Keratinocyte (primary cell): ENCODE measurements at regions not wholly inside any gene's neighbourhood (a gene's known extent, or its start where the extent isn't known, plus 50 kb on each side); places are given as distances from the start of the nearest gene placed in this dataset.

Source experiments
- EZH2 ChIP-seq: IDR thresholded peaks from one replicate; pipeline ENCODE4 v1.6.1; 2012; ENCODE audit warnings: inconsistent platforms, mild to moderate bottlenecking, low read length, moderate library complexity
- TF ChIP-seq, protein P1 (sequence below), 3 experiments: IDR thresholded peaks in 1 of 3; conservative IDR thresholded peaks in 1 of 3; optimal IDR thresholded peaks in 1 of 3; 2 replicates in 2 of 3; 3 replicates in 1 of 3; pipeline versions ENCODE3 to v1.5.1; 2011; ENCODE audit warnings: low read length in 3 of 3, mild to moderate bottlenecking in 3 of 3, moderate library complexity in 2 of 3, control low read depth in 1 of 3, inconsistent platforms in 1 of 3; ENCODE audit not compliant: insufficient read depth in 2 of 3; ENCODE audit errors: extremely low read depth in 1 of 3

DNA sequence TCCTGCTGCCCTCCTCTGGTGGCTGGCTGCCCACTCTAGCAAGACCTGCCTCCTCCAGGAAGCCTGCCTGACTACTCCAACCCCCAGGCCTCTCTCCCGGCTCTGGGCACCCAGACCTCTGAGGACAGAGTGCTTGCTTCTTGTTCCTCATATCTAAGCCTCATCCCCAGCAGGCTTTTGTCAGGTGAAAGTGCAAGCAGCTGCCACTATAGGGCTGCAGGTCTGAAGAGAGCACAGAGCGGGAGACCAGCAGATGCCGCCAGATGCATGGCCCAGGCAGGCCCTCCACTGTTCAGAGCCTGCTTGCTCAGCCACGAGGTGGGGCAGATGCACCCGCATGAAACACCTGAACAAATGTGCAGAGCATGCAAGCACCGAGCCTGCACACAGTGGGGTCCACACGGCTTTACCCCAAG is 73.0 kb downstream of the SERPINA3 start:
- no peak for TF ChIP-seq EZH2
- TF ChIP-seq, protein P1, sequence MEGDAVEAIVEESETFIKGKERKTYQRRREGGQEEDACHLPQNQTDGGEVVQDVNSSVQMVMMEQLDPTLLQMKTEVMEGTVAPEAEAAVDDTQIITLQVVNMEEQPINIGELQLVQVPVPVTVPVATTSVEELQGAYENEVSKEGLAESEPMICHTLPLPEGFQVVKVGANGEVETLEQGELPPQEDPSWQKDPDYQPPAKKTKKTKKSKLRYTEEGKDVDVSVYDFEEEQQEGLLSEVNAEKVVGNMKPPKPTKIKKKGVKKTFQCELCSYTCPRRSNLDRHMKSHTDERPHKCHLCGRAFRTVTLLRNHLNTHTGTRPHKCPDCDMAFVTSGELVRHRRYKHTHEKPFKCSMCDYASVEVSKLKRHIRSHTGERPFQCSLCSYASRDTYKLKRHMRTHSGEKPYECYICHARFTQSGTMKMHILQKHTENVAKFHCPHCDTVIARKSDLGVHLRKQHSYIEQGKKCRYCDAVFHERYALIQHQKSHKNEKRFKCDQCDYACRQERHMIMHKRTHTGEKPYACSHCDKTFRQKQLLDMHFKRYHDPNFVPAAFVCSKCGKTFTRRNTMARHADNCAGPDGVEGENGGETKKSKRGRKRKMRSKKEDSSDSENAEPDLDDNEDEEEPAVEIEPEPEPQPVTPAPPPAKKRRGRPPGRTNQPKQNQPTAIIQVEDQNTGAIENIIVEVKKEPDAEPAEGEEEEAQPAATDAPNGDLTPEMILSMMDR (optimal IDR thresholded peaks at IDR 0.05 in 1 of 3, IDR thresholded peaks at IDR 0.05 in 1 of 3, conservative IDR thresholded peaks at IDR 0.05 in 1 of 3; ENCODE audit: extremely low read depth in 1 of 3, insufficient read depth in 2 of 3, low read length in 3 of 3): peak in 1 of 3 experiments; percentile 7
